SHP77 treated with DMSO at 0.1 percent for 48 hours (cell line): ENCODE measurements at regions not wholly inside any gene's neighbourhood (a gene's known extent, or its start where the extent isn't known, plus 50 kb on each side); places are given as distances from the start of the nearest gene placed in this dataset.
"Not testable (repeated sequence)": the region's sequence is repeated elsewhere in the genome, so short reads cannot be mapped to it uniquely, and the experiment has no call there.

Experiments
- DNase-seq: peaks from one replicate; lab custom pipeline; 2025; lab: John Stamatoyannopoulos, UW

DNA sequence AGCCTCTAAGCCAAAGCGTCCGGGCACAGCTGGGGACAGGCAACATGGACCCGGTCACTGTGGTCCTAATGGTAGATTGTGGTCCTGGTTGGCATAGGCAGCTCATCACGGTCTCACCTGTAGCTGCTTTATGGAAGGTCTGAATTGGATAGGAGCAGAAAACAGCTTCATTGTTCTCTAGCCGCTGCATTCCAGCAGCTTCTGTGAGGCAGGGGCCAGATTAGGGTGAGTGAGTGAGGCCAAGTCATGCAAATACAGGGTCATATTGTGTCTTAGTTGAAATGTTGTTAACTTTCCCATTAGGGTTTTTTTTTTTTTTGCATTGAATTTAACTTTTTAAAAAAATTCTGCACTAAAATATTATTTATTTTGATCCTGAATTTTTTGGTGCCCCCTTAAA, 105.4 kb upstream of the SULF2 start:
- not testable (repeated sequence) for DNase-seq

DNA sequence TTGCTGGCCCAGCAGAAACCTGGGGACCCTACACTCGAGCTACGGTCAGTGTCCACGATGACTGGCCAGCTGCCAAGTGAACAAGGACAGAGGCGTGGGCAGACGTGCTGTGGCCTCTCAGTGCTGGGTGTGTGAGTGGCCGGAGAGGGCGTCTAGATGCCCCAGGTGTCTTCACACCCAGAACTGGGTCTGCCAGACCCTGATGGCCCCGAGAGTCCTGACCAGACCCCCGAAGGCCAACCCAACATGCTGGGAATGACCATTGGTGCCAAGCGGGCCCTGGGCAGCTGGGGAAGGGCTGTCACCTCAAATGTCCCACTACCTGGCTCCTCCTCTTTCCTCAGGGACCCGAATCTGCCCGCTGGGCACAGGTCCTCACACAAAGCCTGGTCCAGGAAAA, 104.5 kb upstream of the SULF2 start:
- not testable (repeated sequence) for DNase-seq

DNA sequence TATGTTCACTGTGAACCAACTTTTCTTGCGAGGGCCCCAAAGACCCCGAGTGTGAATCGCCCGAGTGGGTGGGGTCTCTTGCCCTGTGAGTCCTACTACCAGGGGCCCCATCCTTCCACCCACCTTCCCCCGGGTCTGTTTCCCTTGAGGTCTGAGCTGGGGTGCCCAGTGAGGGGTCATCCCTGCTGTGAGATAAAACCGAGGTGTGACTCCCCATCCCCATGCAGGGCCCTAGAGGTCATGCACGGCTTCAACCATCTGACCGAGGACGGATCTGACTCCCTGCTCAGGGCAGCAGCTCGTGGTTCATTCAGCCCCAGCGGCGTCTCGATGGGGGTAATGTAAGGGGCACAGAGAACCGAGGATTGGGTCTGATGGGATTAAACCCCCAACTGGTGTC, 103.1 kb upstream of the SULF2 start:
- no peak for DNase-seq

DNA sequence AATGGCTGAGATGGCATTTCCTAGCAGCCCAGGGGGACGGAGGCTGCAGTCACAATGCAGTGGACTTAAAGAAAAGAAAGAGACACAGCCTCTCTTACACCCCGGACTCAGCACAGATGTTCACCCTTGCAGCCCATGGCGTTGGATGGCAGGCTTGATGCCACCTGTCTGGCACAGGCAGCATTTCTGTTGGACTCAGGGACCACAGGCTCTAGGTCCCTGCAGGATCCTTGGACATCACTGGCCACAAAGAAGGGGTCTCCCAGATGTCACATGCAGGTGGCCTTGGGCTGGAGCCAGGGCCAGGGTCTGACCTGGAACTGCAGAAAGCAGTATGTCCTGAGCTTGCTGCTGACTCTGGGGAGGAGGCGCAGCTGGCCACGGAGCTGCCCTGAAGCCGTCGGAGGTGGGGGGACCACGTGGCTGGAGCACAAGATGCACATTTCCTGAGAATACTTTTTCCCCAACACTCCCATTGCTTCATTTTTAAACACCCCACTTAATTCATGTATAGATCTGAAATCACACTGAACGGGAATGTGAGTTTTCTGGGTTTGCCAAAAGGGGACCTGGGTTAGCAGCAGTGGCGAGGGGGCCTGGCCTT, 102.3 kb upstream of the SULF2 start:
- no peak for DNase-seq

DNA sequence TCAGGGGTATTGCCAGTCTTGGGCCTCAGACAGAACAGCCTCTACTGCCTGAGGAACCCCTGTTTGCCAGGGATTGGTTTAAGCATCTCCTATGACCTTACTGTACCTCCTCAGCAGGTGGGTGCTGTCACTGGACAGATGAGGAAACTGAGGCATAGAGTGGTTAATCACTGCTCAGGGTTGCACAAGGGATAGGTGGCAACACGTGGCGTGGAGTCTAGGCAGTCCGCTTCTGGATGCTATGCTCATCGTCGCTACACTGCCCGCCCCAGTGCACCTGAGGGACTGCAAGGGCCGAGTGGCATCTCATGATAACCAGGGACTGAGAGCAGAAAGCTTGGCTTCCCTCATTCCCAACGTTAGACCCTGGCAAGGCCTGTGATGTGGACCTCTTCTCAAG, 101.8 kb upstream of the SULF2 start:
- DNase-seq: no peak

DNA sequence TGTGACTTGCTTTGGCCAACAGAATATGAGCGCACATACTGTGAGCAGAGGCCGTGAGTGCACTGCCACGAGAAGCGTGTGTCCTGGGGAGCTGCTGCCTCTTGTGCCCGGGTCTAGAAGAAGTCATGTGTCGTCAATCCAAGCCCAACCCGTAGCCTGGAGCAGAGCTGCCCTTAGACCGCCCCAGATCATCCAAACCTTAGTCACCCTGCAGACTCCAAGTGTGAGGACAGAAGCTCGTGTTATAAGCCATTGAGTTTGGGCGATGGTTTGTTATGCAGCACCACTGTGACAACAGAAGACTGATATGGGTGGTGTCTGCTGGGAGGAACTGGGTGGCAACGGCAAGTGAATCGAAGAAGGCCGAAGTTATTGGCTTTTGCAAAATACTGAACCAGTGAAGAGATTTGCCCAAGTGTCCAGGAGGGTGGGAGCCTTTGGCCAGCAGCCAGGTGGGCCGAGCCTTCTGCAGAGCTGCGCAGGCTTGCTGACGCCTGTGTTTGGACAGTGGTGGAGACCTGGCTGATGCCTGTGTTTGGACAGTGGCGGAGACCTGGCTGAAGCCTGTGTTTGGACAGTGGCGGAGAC, 101.3 kb upstream of the SULF2 start:
- no peak for DNase-seq

DNA sequence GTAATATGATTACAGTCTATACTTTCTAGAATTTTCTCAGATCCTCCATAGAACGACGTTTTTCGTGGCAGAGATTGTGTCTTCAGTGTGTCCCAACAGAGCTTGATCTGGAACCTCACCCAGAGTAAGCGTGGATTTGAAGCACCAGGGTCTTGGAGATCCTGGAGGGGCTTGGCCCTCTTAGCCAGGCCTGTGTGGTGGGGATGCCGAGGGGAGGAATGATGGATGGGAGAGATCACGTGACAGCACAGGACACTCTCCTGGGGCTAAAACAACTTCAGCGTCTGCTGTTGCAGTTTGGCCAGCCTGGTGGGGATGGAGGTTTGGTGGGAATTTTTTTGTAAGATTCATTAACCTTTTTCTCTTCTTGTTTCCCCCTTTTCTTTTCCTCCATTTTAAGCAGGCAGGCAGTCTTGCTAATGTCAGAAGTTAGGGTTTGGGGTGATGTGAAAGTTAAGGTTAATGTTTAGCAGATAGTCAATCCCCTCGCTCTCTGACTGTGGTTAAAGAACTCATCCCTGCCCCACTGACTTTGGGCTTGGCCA, 100.7 kb upstream of the SULF2 start:
- DNase-seq: no peak

DNA sequence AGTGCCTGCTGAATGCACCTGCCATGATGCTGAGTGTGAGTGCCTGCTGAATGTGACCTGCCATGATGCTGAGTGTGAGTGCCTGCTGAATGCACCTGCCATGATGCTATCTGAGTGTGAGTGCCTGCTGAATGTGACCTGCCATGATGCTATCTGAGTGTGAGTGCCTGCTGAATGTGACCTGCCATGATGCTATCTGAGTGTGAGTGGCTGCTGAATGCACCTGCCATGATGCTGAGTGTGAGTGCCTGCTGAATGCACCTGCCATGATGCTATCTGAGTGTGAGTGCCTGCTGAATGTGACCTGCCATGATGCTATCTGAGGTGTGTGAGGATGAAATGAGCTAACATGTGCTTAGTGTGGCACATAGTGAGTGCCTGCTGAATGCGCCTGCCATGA, 98.7 kb upstream of the SULF2 start:
- DNase-seq: not testable (repeated sequence)

DNA sequence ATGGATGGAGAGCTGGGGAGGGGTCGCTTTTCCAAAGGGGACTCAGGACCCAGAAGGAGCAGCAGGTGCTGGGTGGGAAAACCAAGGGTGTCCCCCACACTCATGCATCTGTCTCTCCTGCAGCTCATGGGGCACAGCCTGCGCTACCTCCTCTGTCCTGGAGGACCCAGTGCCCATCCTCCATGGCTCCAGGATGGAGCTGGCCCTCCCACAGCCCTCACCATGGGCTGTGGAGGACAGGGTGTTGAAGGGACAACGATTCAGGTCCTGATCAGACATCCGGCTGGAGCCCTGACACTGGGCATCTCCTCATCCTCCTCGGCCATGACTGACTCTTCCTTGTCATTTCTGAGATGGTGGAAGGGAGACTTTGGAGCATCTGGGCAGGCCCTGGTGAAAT, 97.9 kb upstream of the SULF2 start:
- no peak for DNase-seq

DNA sequence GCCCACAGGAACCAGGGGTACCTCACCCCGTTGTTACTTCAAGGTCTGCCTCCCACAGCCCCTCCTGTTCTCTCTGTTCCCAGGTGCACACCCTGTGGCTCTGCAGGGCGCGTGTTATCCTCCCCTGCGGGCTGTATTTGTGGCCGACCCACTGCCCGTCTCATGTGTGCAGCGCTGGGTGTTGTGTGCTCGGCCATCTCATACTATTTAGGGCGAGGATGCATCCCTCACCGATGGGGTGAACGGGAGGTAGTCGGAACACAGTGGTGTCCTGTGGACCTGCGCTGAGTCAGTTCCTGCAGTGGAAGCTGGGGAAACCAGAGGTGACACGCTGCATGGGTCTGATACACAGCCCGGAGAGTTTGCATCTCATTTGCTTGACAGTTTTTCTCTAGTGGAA, 94.5 kb upstream of the SULF2 start:
- no peak for DNase-seq

DNA sequence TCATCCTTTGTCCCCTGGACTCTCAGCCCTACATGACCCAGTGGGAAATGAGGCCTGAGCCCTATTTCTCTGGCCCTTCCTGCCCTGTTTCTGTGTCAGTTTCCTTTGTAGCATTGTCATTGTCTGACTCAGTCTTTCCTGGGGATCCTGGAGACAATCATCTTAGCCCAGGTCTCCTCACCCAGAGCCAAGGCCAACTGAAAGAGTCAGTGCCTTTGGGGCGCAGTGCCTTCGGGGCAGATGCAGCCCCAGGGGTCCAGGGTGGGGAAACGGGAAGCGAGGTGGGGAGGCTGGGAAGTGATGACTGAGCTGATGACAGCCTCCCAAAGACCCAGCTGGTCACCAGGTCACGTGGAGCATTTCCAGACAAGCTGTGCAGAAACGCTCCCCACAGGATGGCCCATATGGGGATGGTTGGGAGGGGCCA, 93.3 kb upstream of the SULF2 start:
- DNase-seq: no peak

DNA sequence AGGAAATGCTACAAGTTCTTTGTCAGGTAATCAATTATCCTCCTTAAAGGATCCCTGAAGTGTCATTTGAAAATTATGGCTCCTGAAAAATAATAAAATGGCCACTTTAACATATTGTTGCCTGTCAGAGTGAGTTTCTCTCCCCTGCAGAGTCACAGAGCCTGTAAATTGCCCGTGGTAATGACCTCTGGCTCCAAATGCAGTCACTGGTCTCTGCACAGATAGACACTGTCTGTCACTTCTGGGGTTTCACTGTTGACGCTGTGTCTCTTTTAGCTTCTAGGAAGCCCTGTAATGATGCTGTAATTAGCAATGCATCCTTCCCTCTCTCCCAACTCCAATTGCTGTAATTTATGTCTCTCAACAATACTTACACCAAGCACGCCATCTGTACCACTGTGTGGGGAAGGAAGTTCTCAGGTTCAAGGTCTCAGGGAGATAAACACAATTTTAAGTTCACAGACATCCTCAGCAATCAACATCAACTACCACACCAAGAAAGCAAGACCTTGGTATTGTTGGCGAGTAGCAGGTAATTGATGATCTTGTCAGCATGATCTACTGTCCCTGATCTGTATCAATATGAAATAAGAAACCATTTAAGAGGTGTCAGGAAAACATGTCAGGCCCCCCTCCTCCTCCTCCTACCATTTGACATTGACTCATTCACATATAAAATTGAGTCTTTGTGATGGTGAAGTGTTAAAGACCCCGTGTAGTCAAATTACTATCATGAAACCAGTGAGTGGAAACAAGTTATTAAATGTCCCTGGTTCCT, 91.2 kb upstream of the SULF2 start:
- no peak for DNase-seq

DNA sequence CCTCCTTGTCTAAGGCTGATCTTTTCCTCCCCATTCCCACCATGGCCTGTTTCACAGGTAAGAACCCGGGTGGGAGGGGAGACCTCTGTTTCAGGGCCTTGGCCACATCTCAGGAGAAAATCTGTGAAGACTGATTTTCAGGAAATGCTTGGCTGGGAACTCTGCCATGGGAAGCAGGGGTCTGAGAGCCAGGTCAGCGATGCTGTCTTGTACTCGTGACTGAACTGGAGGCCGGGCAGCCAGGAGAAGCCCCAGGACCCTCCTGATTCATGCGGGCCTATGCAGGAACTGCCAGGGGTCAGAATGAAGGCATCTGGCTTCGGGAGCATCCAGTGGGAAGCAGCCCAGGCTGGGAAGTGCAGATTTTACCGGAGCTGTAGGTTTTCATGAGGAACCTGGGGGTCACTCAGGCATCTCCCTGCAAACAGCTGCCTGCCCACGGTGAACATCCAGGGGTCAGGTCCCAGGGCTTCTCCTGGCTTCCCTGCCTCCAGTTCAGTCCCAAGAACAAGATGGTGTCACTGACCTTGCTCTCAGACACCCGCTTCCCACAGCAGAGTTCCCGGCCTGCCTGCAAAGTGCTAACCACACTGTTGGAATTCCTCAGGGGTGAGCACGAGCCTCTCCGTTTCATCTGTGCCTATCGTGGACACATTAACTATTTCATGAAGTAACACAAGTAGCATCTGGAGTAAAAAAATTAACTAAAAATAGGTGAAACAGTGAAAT, 90.2 kb upstream of the SULF2 start:
- no peak for DNase-seq

DNA sequence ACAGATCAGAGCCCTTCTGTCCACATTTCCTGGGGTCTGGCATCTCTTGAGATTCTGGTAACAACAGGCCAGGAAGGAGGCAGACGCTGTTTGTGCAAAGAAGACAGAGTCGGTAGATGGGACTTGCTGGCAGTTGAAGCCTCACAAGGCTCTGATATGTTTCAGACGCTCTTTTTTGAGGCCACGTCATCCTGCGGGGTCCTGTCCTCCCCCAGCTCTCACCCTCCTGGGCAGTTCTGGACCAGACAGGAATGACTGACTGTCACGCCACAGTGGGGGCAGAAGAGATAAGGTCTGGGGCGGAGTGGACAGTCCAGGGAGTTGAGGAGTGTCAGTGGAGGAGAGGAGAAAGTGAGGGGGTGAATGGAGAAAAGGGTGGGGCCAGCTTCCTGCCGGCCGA, 87.1 kb upstream of the SULF2 start:
- no peak for DNase-seq

DNA sequence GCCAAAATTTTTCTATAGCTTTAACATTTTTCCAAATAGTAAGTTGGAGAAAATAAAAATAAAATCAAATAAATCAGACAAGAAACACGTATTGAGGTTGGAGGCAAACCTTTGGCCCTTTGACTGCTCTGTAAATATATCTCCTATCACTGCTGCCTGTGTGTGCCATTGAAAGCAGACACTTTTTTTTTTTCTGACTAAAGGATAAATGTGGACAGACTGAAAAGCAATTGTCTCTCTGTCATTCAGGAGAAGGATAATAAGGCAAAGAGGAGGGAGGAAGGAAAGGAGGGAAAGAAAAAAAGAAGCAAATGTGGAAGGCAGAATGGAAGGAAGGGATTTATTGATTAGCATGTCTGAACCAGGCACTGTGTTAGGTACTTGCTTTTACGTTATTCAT, 85.2 kb upstream of the SULF2 start:
- no peak for DNase-seq

DNA sequence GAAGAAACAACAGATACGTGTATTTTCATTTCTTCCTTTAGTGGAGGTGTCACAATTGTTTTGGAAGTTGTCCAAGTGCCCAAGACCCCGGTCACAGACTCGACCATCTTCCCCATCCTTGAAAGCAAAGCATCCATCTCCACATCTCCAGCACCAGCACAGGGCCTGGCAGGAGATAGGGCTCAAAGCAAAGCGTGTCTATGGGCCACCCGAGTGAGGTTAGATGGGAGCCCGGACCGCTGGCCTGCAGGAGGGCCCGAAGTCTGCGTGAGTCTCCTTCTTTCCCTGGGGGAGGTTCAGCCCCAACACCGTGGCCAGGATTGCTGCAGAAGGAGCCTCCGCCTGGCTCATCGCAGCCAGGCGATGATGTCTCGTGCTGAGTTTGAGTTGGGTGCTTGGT, 83.5 kb upstream of the SULF2 start:
- no peak for DNase-seq

DNA sequence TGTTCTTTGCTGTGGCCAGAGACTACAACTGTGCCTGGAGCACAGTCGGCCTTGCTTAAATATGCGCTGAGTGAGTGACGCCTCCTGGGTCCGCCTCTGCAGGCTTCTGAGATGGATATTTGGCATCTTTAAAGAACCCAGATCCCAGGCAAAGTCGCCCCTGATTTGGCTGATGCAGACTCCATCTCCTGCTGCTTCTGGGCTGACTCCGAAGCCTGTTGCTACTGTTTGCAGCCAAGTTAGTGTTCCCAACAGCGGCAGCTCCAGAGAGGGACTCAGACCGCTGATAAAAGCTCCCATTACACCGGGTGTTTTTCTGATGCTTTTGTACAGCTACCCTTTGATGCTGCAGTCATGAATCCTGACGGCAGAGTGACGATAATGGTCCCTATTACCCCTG, 83.0 kb upstream of the SULF2 start:
- DNase-seq: no peak

DNA sequence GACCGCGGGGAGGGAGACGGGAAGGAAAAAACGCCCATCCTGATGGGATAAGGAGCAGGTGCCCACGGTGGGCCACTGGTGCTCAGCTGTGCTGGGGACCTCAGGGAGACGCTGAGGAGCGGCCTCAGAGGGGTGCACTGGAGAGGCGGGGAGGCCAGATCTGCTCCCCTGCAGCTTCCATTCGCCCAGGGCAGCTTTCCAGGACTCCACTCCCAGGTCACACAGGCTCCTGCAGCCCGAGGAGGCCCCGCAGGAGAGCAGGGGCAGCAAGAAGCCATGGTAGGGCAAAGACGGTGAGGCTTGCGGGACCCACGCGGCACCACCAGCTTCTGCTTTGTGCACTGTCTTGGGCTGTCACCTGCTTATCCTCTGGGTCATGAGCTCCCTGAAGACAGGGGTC, 82.5 kb upstream of the SULF2 start:
- DNase-seq: no peak

DNA sequence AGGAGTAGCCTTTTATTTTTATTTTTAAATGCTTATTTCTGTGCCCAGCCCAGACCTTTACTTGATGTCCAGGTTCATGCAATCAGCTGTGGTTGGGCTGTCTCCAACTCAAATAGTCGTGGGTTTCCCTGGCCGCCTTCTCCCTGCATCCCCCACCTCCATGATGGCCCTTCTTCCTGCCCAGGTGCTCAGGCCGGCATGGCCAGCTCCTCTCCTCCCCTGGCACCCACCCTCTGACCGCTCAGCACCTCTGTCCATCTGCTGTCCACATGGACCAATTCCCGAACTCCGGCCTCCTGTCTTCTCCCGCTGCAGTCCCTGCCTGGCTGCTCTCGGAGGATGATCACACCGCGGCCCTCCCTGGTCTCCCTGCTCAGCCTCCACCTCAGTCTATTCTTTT, 81.2 kb upstream of the SULF2 start:
- DNase-seq: no peak

DNA sequence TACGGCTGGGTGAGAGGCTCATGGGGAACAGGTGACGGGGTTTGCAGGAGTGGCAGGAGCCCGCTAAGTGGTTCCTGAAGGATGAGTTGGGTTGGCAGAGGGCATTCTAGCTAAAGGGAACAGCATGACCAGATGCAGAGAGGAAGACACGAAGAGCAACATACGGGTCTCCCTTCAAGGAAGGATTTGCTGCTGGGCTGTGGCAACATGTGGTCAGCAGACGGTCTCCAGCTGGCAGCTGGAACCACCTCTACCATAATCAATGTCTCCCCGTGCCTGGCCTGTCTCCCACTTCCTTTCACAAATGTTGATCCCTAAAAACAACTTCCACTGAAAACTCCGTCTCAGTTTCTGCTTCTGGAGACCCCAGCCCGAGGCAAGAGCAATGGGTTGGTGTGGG, 80.6 kb upstream of the SULF2 start:
- DNase-seq: no peak

DNA sequence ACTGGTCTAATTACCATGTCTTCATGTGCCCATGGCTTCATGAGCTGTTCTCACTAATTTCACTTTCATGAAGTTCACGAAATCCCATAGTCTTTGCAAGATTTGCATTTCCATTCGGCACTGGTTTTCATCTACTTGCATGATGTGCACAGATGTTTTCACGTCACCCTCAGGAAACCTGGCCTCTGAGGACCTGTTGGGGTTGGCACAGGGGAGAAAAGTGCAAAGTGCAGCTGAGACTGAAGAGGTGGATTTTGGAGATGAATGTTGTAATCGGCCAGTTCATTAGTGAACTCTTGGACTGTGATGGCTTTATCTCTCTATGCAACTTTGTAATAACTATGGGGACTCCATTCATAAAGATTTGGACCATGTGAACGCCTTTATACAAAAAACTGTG, 80.2 kb upstream of the SULF2 start:
- DNase-seq: no peak

DNA sequence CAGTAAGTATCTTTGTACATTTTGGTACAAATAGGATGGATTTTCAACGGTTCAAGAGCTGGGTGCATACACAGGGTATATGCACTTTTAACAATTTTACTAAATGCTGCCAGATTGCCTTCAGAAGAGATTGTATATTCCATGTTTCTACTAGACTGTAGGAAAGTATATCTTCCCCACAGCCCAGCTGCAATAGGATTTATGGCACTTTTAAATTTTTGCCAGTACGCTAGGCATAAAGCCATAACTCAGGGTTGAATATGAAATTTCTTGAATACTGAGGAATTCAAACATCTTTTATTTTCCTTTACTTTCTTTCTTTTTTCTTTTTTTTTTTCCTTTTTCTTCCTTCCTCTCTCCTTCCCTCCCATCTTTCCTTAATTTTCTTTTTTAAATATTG, 78.7 kb upstream of the SULF2 start:
- DNase-seq: no peak
